ENCODE measurements at regions not wholly inside any gene's neighbourhood (a gene's known extent, or its start where the extent isn't known, plus 50 kb on each side); places are given as distances from the start of the nearest gene placed in this dataset.

GRCh38 chr14:30330033-30330432 is 228.9 kb upstream of the G2E3 start:
- Histone ChIP-seq H3K27ac (ENCODE audit: low read depth, low read length) (no peak overlapping the region), H3K9me3 (ENCODE audit: low read length) (no peaks in the 10 kb centered on the region), H3K4me3 (ENCODE audit: low read depth in 1 of 2, low read length in 2 of 2) (no peak overlapping the region), H3K36me3 (ENCODE audit: insufficient read depth, low read length) (no peaks in the 10 kb centered on the region), H3K4me1 (ENCODE audit: insufficient read depth, low read length) (no peaks in the 10 kb centered on the region), H3K27me3 (ENCODE audit: control insufficient read depth in 1 of 2, insufficient read depth in 2 of 2, low read length in 2 of 2) (no peaks in the 10 kb centered on the region), H3K9ac (ENCODE audit: low read length) (no peak overlapping the region)

GRCh38 chr14:30330445-30330844 is 228.5 kb upstream of the G2E3 start:
- Histone ChIP-seq H3K9me3 (ENCODE audit: low read length) (no peaks in the 10 kb centered on the region), H3K27ac (ENCODE audit: low read depth, low read length) (no peak overlapping the region), H3K4me1 (ENCODE audit: insufficient read depth, low read length) (no peaks in the 10 kb centered on the region), H3K27me3 (ENCODE audit: control insufficient read depth in 1 of 2, insufficient read depth in 2 of 2, low read length in 2 of 2) (no peaks in the 10 kb centered on the region), H3K4me3 (ENCODE audit: low read depth in 1 of 2, low read length in 2 of 2) (no peak overlapping the region), H3K9ac (ENCODE audit: low read length) (no peak overlapping the region), H3K36me3 (ENCODE audit: insufficient read depth, low read length) (no peaks in the 10 kb centered on the region)

- Histone ChIP-seq H3K9me3 (ENCODE audit: low read length) (no peaks in the 10 kb centered on the region), H3K27ac (ENCODE audit: low read depth, low read length) (no peak overlapping the region), H3K9ac (ENCODE audit: low read length) (no peak overlapping the region), H3K36me3 (ENCODE audit: insufficient read depth, low read length) (no peaks in the 10 kb centered on the region), H3K4me3 (ENCODE audit: low read depth in 1 of 2, low read length in 2 of 2) (no peak overlapping the region), H3K4me1 (ENCODE audit: insufficient read depth, low read length) (no peaks in the 10 kb centered on the region), H3K27me3 (ENCODE audit: control insufficient read depth in 1 of 2, insufficient read depth in 2 of 2, low read length in 2 of 2) (no peaks in the 10 kb centered on the region)
Observed at GRCh38 chr14:30331030-30331429, 227.9 kb upstream of the G2E3 start.

GRCh38 chr14:30332374-30332773 is 226.6 kb upstream of the G2E3 start:
- H3K4me3 ChIP-seq (ENCODE audit: low read depth in 1 of 2, low read length in 2 of 2): no peak overlapping the region

GRCh38 chr14:30333934-30334333 is 225.0 kb upstream of the G2E3 start:
- Histone ChIP-seq H3K27me3 (ENCODE audit: control insufficient read depth in 1 of 2, insufficient read depth in 2 of 2, low read length in 2 of 2) (no peaks in the 10 kb centered on the region), H3K4me3 (ENCODE audit: low read depth in 1 of 2, low read length in 2 of 2) (no peak overlapping the region), H3K9me3 (ENCODE audit: low read length) (no peaks in the 10 kb centered on the region), H3K9ac (ENCODE audit: low read length) (no peak overlapping the region), H3K36me3 (ENCODE audit: insufficient read depth, low read length) (no peaks in the 10 kb centered on the region), H3K27ac (ENCODE audit: low read depth, low read length) (no peak overlapping the region), H3K4me1 (ENCODE audit: insufficient read depth, low read length) (no peaks in the 10 kb centered on the region)

More at GRCh38 chr14:30332374-30332773, 226.6 kb upstream of the G2E3 start:
- Histone ChIP-seq H3K27me3 (ENCODE audit: control insufficient read depth in 1 of 2, insufficient read depth in 2 of 2, low read length in 2 of 2) (no peaks in the 10 kb centered on the region), H3K9ac (ENCODE audit: low read length) (no peak overlapping the region), H3K27ac (ENCODE audit: low read depth, low read length) (no peak overlapping the region), H3K4me1 (ENCODE audit: insufficient read depth, low read length) (no peaks in the 10 kb centered on the region), H3K9me3 (ENCODE audit: low read length) (no peaks in the 10 kb centered on the region), H3K36me3 (ENCODE audit: insufficient read depth, low read length) (no peaks in the 10 kb centered on the region)

GRCh38 chr14:30337456-30337855 is 221.5 kb upstream of the G2E3 start:
- H3K27ac ChIP-seq (ENCODE audit: low read depth, low read length): no peak overlapping the region
- no peaks in the 10 kb centered on the region for H3K4me1 ChIP-seq (ENCODE audit: insufficient read depth, low read length)
- no peaks in the 10 kb centered on the region for H3K27me3 ChIP-seq (ENCODE audit: control insufficient read depth in 1 of 2, insufficient read depth in 2 of 2, low read length in 2 of 2)
- H3K9ac ChIP-seq (ENCODE audit: low read length): no peak overlapping the region
- H3K36me3 ChIP-seq (ENCODE audit: insufficient read depth, low read length): no peaks in the 10 kb centered on the region
- no peaks in the 10 kb centered on the region for H3K9me3 ChIP-seq (ENCODE audit: low read length)
- H3K4me3 ChIP-seq (ENCODE audit: low read depth in 1 of 2, low read length in 2 of 2): no peak overlapping the region

GRCh38 chr14:30339311-30339901 is 219.6 kb upstream of the G2E3 start:
- Histone ChIP-seq H3K9me3 (ENCODE audit: low read length) (no peaks in the 10 kb centered on the region), H3K4me3 (ENCODE audit: low read depth in 1 of 2, low read length in 2 of 2) (no peak overlapping the region), H3K27ac (ENCODE audit: low read depth, low read length) (no peak overlapping the region), H3K9ac (ENCODE audit: low read length) (no peak overlapping the region), H3K4me1 (ENCODE audit: insufficient read depth, low read length) (no peaks in the 10 kb centered on the region), H3K27me3 (ENCODE audit: control insufficient read depth in 1 of 2, insufficient read depth in 2 of 2, low read length in 2 of 2) (no peaks in the 10 kb centered on the region), H3K36me3 (ENCODE audit: insufficient read depth, low read length) (no peaks in the 10 kb centered on the region)

GRCh38 chr14:30340495-30340894 is 218.5 kb upstream of the G2E3 start:
- Histone ChIP-seq H3K9me3 (ENCODE audit: low read length) (no peaks in the 10 kb centered on the region), H3K36me3 (ENCODE audit: insufficient read depth, low read length) (no peaks in the 10 kb centered on the region), H3K4me1 (ENCODE audit: insufficient read depth, low read length) (no peaks in the 10 kb centered on the region), H3K27ac (ENCODE audit: low read depth, low read length) (no peak overlapping the region), H3K9ac (ENCODE audit: low read length) (no peak overlapping the region), H3K4me3 (ENCODE audit: low read depth in 1 of 2, low read length in 2 of 2) (no peak overlapping the region), H3K27me3 (ENCODE audit: control insufficient read depth in 1 of 2, insufficient read depth in 2 of 2, low read length in 2 of 2) (no peaks in the 10 kb centered on the region)

- Histone ChIP-seq H3K9me3 (ENCODE audit: low read length) (no peaks in the 10 kb centered on the region), H3K9ac (ENCODE audit: low read length) (no peak overlapping the region), H3K4me1 (ENCODE audit: insufficient read depth, low read length) (no peaks in the 10 kb centered on the region)
Observed at GRCh38 chr14:30345511-30345910, 213.4 kb upstream of the G2E3 start.

GRCh38 chr14:30348445-30348844 is 210.5 kb upstream of the G2E3 start:
- Histone ChIP-seq H3K27me3 (ENCODE audit: control insufficient read depth in 1 of 2, insufficient read depth in 2 of 2, low read length in 2 of 2) (no peaks in the 10 kb centered on the region), H3K4me1 (ENCODE audit: insufficient read depth, low read length) (no peaks in the 10 kb centered on the region), H3K9ac (ENCODE audit: low read length) (no peak overlapping the region), H3K36me3 (ENCODE audit: insufficient read depth, low read length) (no peaks in the 10 kb centered on the region), H3K4me3 (ENCODE audit: low read depth in 1 of 2, low read length in 2 of 2) (no peak overlapping the region), H3K9me3 (ENCODE audit: low read length) (no peaks in the 10 kb centered on the region), H3K27ac (ENCODE audit: low read depth, low read length) (no peak overlapping the region)

More at GRCh38 chr14:30345511-30345910, 213.4 kb upstream of the G2E3 start:
- Histone ChIP-seq H3K36me3 (ENCODE audit: insufficient read depth, low read length) (no peaks in the 10 kb centered on the region), H3K27ac (ENCODE audit: low read depth, low read length) (no peak overlapping the region), H3K4me3 (ENCODE audit: low read depth in 1 of 2, low read length in 2 of 2) (no peak overlapping the region), H3K27me3 (ENCODE audit: control insufficient read depth in 1 of 2, insufficient read depth in 2 of 2, low read length in 2 of 2) (no peaks in the 10 kb centered on the region)

GRCh38 chr14:30349520-30349919 is 209.4 kb upstream of the G2E3 start:
- Histone ChIP-seq H3K27me3 (ENCODE audit: control insufficient read depth in 1 of 2, insufficient read depth in 2 of 2, low read length in 2 of 2) (no peaks in the 10 kb centered on the region), H3K4me1 (ENCODE audit: insufficient read depth, low read length) (no peaks in the 10 kb centered on the region), H3K4me3 (ENCODE audit: low read depth in 1 of 2, low read length in 2 of 2) (no peak overlapping the region), H3K9ac (ENCODE audit: low read length) (no peak overlapping the region), H3K27ac (ENCODE audit: low read depth, low read length) (no peak overlapping the region), H3K36me3 (ENCODE audit: insufficient read depth, low read length) (no peaks in the 10 kb centered on the region), H3K9me3 (ENCODE audit: low read length) (no peaks in the 10 kb centered on the region)

GRCh38 chr14:30354439-30354838 is 204.5 kb upstream of the G2E3 start:
- H3K9ac ChIP-seq (ENCODE audit: low read length): no peak overlapping the region
- no peak overlapping the region for H3K27ac ChIP-seq (ENCODE audit: low read depth, low read length)
- H3K36me3 ChIP-seq (ENCODE audit: insufficient read depth, low read length): no peaks in the 10 kb centered on the region
- no peaks in the 10 kb centered on the region for H3K4me1 ChIP-seq (ENCODE audit: insufficient read depth, low read length)
- H3K4me3 ChIP-seq (ENCODE audit: low read depth in 1 of 2, low read length in 2 of 2): no peak overlapping the region
- H3K27me3 ChIP-seq (ENCODE audit: control insufficient read depth in 1 of 2, insufficient read depth in 2 of 2, low read length in 2 of 2): no peaks in the 10 kb centered on the region
- no peaks in the 10 kb centered on the region for H3K9me3 ChIP-seq (ENCODE audit: low read length)

Measured in muscle layer of colon (tissue), 2 donors.